ENCODE measurements at regions not wholly inside any gene's neighbourhood (a gene's known extent, or its start where the extent isn't known, plus 50 kb on each side); places are given as distances from the start of the nearest gene placed in this dataset.
"Not testable (repeated sequence)": the region's sequence is repeated elsewhere in the genome, so short reads cannot be mapped to it uniquely, and the experiment has no call there.

- no peak for DNase-seq (ENCODE audit: low read depth)
Observed at GRCh38 chrX:34716302-34716701, 59.2 kb upstream of the TMEM47 start.

GRCh38 chrX:34734383-34734782 is 77.3 kb upstream of the TMEM47 start:
- no peak for DNase-seq (ENCODE audit: low read depth)

GRCh38 chrX:34744521-34744920 is 87.4 kb upstream of the TMEM47 start:
- DNase-seq (ENCODE audit: low read depth), result no peak

GRCh38 chrX:34749896-34750295 is 92.8 kb upstream of the TMEM47 start:
- DNase-seq (ENCODE audit: low read depth), result no peak

GRCh38 chrX:34764852-34765361 is 107.8 kb upstream of the TMEM47 start:
- no peak for DNase-seq (ENCODE audit: low read depth)

- DNase-seq (ENCODE audit: low read depth), result no peak
Observed at GRCh38 chrX:34768290-34768689, 111.2 kb upstream of the TMEM47 start.

GRCh38 chrX:34770511-34770910 is 113.4 kb upstream of the TMEM47 start:
- DNase-seq (ENCODE audit: low read depth), result peak; percentile 3

- peak; percentile 1 for DNase-seq (ENCODE audit: low read depth)
Observed at GRCh38 chrX:34778916-34779315, 121.8 kb upstream of the TMEM47 start.

- no peak for DNase-seq (ENCODE audit: low read depth)
Observed at GRCh38 chrX:34790026-34790425, 132.9 kb upstream of the TMEM47 start.

GRCh38 chrX:34805951-34806350 is 136.6 kb upstream of the FAM47B start:
- DNase-seq (ENCODE audit: low read depth), result no peak

- DNase-seq (ENCODE audit: low read depth), result peak; percentile 12
Observed at GRCh38 chrX:34809096-34809495, 133.5 kb upstream of the FAM47B start.

GRCh38 chrX:34810364-34810763 is 132.2 kb upstream of the FAM47B start:
- DNase-seq (ENCODE audit: low read depth), result no peak

GRCh38 chrX:34810916-34811315 is 131.7 kb upstream of the FAM47B start:
- no peak for DNase-seq (ENCODE audit: low read depth)

GRCh38 chrX:34813618-34814017 is 129.0 kb upstream of the FAM47B start:
- no peak for DNase-seq (ENCODE audit: low read depth)

- DNase-seq (ENCODE audit: low read depth), result no peak
Observed at GRCh38 chrX:34826964-34827363, 115.6 kb upstream of the FAM47B start.

- no peak for DNase-seq (ENCODE audit: low read depth)
Observed at GRCh38 chrX:34839451-34839850, 103.1 kb upstream of the FAM47B start.

GRCh38 chrX:34841205-34841604 is 101.4 kb upstream of the FAM47B start:
- DNase-seq (ENCODE audit: low read depth), result not testable (repeated sequence)

- DNase-seq (ENCODE audit: low read depth), result no peak
Observed at GRCh38 chrX:34848281-34848680, 94.3 kb upstream of the FAM47B start.

GRCh38 chrX:34849371-34849770 is 93.2 kb upstream of the FAM47B start:
- DNase-seq (ENCODE audit: low read depth), result no peak

- no peak for DNase-seq (ENCODE audit: low read depth)
Observed at GRCh38 chrX:34859191-34859590, 83.4 kb upstream of the FAM47B start.

- DNase-seq (ENCODE audit: low read depth), result no peak
Observed at GRCh38 chrX:34863906-34864305, 78.7 kb upstream of the FAM47B start.

GRCh38 chrX:34866646-34867045 is 76.0 kb upstream of the FAM47B start:
- DNase-seq (ENCODE audit: low read depth), result no peak

- no peak for DNase-seq (ENCODE audit: low read depth)
Observed at GRCh38 chrX:34868633-34869032, 74.0 kb upstream of the FAM47B start.

- DNase-seq (ENCODE audit: low read depth), result no peak
Observed at GRCh38 chrX:34873500-34874225, 68.9 kb upstream of the FAM47B start.

Measured in fibroblast of the conjunctiva (primary cell).